GM19025 (cell line): ENCODE measurements at regions not wholly inside any gene's neighbourhood (a gene's known extent, or its start where the extent isn't known, plus 50 kb on each side); places are given as distances from the start of the nearest gene placed in this dataset.
"Not testable (repeated sequence)": the region's sequence is repeated elsewhere in the genome, so short reads cannot be mapped to it uniquely, and the experiment has no call there.

Source experiments
- ATAC-seq: cut with Tn5 transposase; IDR thresholded peaks from one replicate; pipeline ENCODE4 v1.9.1; 2021; ENCODE audit warnings: mild to moderate bottlenecking, low read depth, moderate library complexity; ENCODE audit not compliant: unreplicated experiment

GRCh38 chr2:147173189-147173581 lies 671.6 kb upstream of the ACVR2A start:
- no peak for ATAC-seq

DNA sequence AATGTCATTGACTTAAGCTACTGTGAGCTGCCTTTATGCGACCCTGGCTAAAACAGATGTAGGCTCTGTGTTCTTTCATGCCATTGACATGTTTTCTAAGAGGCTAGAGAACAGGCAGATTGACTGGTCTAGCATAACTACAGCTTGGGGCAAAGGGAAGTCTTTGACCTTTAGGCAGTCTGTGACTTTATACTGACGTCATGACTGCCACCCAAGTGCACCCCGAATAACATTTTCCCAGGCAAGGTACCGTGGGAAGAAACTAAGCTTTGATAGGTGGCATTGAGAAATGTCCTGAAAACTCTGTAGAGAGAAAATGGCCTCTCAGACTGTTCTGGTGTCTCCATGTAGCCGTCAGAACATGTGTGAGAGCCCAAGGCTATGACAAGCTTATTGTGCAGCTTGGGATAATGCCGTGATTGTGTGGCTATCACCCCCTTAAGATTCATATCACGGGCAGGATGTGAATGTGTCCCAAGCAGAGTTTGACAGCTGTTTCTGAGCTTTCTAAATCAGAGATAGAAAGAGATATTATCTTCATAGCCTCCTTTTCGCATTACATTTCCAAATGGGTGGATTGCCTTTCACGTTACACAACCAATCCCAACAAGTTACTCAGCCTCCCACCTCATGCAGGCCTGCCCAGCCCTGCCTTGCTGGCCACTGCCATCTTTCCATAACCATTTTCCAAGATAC lies 672.2 kb upstream of the ACVR2A start:
- no peak for ATAC-seq

DNA sequence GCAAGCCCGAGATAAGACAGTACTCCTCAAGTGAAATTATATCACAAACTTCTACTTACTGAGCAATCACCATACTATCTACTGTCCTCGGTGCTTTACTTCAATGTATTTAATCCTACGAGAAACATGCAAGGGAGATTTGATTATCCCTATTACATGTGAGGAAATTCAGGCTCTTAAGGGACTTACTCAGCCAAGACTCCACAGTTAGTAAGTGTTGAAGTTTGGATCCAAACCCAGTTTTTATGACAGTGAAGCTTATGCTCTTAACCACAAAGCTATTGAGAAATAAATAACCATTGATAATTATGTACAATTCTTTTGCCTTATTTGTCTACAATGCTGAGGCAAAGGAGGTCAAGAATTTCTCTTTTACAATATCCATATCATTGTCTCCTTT lies 672.9 kb upstream of the ACVR2A start:
- no peak for ATAC-seq

GRCh38 chr2:147170932-147171331 lies 673.9 kb upstream of the ACVR2A start:
- ATAC-seq = no peak

DNA sequence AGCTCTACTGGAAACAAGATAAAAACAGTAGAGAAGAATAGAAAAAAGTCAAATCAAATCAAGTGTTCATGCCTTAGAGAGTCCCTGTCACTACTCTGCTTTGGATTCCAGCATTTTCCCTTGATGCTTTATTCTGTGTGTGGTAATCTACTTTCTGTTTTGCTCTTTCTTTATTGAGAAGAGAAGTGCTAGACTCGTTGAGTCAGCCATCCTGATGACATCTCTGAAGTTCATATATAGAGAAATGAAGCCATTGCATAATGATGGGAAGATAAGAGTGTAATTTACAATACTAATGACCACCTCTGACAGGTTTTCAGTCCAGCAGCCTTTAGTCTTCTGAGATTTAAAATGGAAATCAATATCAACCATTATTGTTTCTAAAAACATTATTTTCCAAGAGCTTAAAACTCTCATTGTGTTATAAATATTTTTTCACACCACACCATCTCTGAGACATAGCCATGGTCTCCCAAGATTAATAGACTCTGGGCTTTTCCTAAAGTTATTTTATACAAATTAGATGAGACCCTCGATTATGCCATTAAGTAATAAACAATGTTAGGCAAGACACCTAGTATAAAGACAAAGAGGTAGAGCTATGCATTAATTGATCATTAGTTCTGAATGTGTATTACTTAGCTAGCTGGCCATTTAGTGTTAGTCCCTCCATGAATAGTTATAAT lies 679.0 kb upstream of the ACVR2A start:
- ATAC-seq = no peak

DNA sequence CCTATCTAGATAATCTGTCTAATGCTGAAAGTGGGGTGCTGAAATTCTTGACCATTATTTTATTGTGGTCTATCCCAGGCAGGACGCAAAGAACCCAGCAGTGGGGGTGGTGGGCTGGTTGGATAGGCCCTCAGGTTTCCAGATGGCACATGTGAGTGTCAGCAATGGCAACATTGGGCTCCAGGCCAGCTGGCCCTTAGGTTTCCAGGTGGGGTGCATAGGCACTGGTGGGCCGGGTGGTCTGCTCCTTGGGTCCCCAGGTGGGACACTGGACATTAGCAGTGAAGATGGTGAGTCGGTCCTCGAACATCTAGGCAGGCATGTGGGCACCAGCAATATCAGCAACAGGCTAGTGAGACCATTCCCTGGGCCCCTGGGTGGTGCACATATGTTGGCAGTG lies 680.3 kb upstream of the ACVR2A start:
- ATAC-seq = no peak

DNA sequence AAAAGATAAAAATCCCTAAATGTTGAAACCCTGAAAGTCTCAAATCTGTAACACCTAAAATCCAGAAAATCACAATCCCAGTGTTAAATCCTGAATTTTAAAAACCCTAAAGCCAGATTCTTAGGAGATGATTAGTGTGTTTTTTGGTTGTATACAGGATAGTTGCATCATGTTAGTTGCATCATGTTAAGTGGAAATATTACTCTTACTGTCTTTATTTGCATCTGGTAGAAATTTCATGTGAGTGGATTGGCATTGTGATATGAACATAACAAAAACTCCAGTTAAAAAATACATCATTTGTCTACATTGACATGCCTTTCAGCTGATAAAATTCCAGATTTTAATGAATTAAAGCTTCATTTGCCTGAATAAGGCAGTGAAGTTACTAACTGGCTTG lies 683.1 kb upstream of the ACVR2A start:
- ATAC-seq = no peak

- no peak for ATAC-seq
Measured at GRCh38 chr2:147156970-147157369, 687.9 kb upstream of the ACVR2A start.

DNA sequence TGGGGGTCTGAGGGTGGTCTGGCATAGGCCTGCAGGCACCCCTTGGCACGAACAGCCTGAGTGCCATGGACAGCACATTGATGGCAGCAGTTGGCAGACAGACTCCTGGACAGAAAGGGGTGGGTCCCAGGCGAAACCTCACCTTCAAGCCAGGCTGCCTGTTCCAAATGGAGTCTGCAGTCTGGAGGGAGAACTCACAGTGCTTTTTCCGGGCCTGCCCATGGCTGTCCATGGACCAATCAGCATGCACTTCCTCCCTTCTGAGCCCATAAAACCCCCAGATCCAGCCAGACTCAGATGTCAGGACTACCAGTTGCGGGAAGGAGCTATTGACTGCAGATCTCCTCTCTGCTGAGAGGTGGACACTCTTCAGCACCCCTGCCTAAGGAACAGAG lies 694.6 kb upstream of the ACVR2A start:
- ATAC-seq = no peak

- no peak for ATAC-seq
Measured at GRCh38 chr2:147149575-147150240, 695.1 kb upstream of the ACVR2A start.

DNA sequence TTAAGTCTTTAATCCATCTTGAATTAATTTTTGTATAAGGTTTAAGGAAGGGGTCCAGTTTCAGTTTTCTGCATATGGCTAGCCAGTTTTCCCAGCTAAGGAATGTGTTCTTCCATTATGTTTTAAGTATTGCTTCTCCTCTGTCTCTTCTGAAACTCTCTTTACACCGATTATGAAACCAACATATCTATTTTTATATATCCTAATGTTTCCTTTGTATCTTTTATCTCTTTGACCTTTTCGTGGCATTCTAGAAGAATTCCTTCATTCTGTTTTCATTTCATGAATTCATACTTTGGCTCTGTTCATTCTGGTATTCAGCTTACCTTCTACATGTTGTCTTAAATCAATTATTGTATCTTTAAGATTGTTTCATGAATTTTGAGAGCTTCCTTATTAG lies 697.0 kb upstream of the ACVR2A start:
- no peak for ATAC-seq

- ATAC-seq = no peak
Measured at GRCh38 chr2:147141930-147142329, 702.9 kb upstream of the ACVR2A start.

- not testable (repeated sequence) for ATAC-seq
Measured at GRCh38 chr2:147139732-147140131, 705.1 kb upstream of the ACVR2A start.

- ATAC-seq = no peak
Measured at GRCh38 chr2:147137711-147138110, 707.1 kb upstream of the ACVR2A start.

DNA sequence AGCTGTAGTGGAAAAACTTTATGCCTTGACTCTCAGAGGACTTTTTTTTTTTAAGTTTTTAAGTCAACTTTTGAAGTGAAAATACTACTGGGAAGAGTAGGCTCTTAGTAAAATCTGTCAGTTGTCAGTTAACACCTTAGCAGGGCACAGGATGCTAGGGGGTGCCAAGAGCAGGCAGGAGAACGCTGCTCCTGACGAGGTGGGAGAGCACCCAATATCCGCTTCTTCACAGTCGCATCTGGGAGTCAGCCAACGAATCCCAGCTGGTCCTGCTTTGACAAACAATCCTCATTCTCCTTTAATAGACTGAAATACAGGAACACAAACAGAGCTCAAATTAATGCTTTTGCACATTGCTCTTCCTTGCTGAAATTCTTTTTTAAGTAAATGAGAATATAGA lies 709.5 kb upstream of the ACVR2A start:
- ATAC-seq = no peak

- no peak for ATAC-seq
Measured at GRCh38 chr2:147133286-147133908, 711.4 kb upstream of the ACVR2A start.

- ATAC-seq = no peak
Measured at GRCh38 chr2:147125145-147125544, 719.7 kb upstream of the ACVR2A start.

GRCh38 chr2:147122944-147123343 lies 721.9 kb upstream of the ACVR2A start:
- no peak for ATAC-seq

DNA sequence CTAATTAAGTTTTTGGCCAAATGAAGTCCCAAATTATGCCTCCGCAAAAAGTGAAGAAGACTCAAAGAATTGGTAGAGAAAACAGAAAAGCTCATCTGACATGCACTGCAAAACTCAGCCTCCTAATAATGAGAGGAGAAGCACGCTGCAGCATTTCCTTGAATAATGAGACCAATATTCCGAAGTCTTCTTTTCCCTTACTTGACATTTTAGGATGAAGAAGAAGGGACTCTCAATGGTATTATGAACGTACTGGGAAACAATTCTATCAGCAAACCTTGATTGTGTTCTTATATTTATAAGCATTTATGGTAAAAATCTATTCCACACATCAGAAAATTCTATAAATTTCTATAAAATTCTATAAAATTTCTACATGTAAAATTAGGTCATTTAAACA lies 733.9 kb upstream of the ACVR2A start:
- no peak for ATAC-seq

DNA sequence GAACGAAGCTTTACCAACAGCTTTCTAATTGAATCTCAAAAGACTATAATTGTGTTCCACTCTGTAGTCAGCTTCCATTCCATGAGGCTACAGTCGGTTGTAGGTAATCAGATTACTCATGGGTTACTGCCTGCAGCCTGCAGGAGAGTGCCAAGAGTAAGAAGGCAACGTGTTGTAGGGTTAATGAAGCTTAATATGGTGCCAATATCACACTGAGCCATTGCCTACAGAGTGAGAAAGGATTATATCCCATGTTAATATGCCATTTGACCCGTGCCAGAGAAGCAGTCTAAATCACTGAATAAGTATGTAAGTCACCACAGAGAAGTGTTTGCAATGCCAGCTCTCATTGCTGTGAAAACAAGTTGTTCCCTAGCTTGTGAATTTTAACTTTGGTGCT lies 734.5 kb upstream of the ACVR2A start:
- ATAC-seq = no peak

DNA sequence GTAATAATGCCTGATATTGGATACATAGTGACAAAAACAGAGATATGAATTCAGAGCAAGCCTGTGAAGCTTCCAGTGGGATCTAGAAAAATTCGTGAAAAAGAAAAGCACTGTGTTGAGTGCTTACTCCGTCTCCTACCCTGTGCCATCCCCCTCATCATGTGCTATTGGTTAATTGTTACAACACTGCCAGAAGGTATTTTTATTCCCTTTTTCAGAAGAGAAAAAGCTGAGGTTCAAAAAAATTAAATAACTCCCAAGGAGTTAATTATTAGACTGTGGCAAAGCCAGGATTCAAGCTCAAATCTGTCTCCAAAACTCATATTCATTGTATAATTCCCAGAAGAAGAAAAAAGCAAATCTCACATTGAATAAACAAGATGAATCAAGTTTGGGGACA lies 735.5 kb upstream of the ACVR2A start:
- ATAC-seq = no peak
